ENCODE measurements at regions not wholly inside any gene's neighbourhood (a gene's known extent, or its start where the extent isn't known, plus 50 kb on each side); places are given as distances from the start of the nearest gene placed in this dataset.

- DNase-seq = no peak
Observed at GRCh38 chr7:52877240-52877639, 158.2 kb upstream of the POM121L12 start.

GRCh38 chr7:52876402-52876801 lies 159.0 kb upstream of the POM121L12 start:
- no peak for DNase-seq

- no peak for DNase-seq
Observed at GRCh38 chr7:52863652-52864051, 171.8 kb upstream of the POM121L12 start.

GRCh38 chr7:52862321-52862720 lies 173.1 kb upstream of the POM121L12 start:
- DNase-seq = no peak

GRCh38 chr7:52857367-52857766 lies 178.1 kb upstream of the POM121L12 start:
- no peak for DNase-seq

GRCh38 chr7:52854681-52855080 lies 180.8 kb upstream of the POM121L12 start:
- DNase-seq = no peak

- DNase-seq = no peak
Observed at GRCh38 chr7:52851547-52851946, 183.9 kb upstream of the POM121L12 start.

GRCh38 chr7:52843436-52843835 lies 192.0 kb upstream of the POM121L12 start:
- no peak for DNase-seq

GRCh38 chr7:52842202-52842900 lies 193.1 kb upstream of the POM121L12 start:
- DNase-seq = no peak

GRCh38 chr7:52838981-52839411 lies 196.4 kb upstream of the POM121L12 start:
- DNase-seq = no peak

GRCh38 chr7:52831321-52831720 lies 204.1 kb upstream of the POM121L12 start:
- DNase-seq = no peak

GRCh38 chr7:52830801-52831200 lies 204.6 kb upstream of the POM121L12 start:
- DNase-seq = no peak

- no peak for DNase-seq
Observed at GRCh38 chr7:52826515-52827265, 208.7 kb upstream of the POM121L12 start.

GRCh38 chr7:52825611-52826010 lies 209.8 kb upstream of the POM121L12 start:
- no peak for DNase-seq

GRCh38 chr7:52811537-52811936 lies 223.9 kb upstream of the POM121L12 start:
- DNase-seq = no peak

- DNase-seq = no peak
Observed at GRCh38 chr7:52799817-52800216, 235.6 kb upstream of the POM121L12 start.

GRCh38 chr7:52797801-52798200 lies 237.6 kb upstream of the POM121L12 start:
- DNase-seq = no peak

- DNase-seq = no peak
Observed at GRCh38 chr7:52794621-52795020, 240.8 kb upstream of the POM121L12 start.

- DNase-seq = no peak
Observed at GRCh38 chr7:52791176-52791700, 244.2 kb upstream of the POM121L12 start.

- no peak for DNase-seq
Observed at GRCh38 chr7:52786174-52786573, 249.3 kb upstream of the POM121L12 start.

GRCh38 chr7:52782348-52782747 lies 253.1 kb upstream of the POM121L12 start:
- no peak for DNase-seq

- no peak for DNase-seq
Observed at GRCh38 chr7:52781250-52781649, 254.2 kb upstream of the POM121L12 start.

GRCh38 chr7:52779004-52779403 lies 256.4 kb upstream of the POM121L12 start:
- no peak for DNase-seq

Data from NCI-H146 (cell line).